Fibroblast of the aortic adventitia (primary cell): ENCODE measurements at regions not wholly inside any gene's neighbourhood (a gene's known extent, or its start where the extent isn't known, plus 50 kb on each side); places are given as distances from the start of the nearest gene placed in this dataset.

ENCODE experiments used
- DNase-seq: peaks from one replicate; pipeline ENCODE4 v3.0.0-alpha.2; 2010; ENCODE audit warnings: low read depth
- H3K4me3 ChIP-seq: 2 replicates; pipeline ENCODE4 v1.5.1; 2011; ENCODE audit warnings: low read depth, mild to moderate bottlenecking, control low read depth, low read length, moderate library complexity
- CTCF ChIP-seq: IDR thresholded peaks from 2 replicates; pipeline ENCODE4 v1.5.1; 2011; ENCODE audit warnings: mild to moderate bottlenecking, low read length, control low read depth, inconsistent platforms; ENCODE audit not compliant: insufficient read depth

DNA sequence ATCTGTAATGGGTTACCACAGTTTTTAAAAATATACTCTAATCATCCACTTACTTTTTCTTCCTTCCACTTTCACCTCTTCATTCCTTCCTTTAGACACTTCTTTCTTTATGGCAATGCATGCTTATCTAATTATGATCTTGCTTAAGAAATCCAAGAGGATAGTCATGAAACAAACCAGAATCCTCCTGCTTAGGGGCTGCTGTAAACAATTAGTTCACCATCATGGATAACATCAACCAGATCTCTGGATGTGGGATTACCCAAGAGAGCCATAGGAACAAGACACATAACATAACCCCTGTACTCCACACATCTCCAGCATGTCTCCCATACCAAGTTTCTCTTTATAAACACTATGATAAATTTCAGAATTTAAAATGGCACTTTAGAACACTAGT is 713.4 kb upstream of the PTPRD start:
- no peak overlapping the region for H3K4me3 ChIP-seq
- no peak for TF ChIP-seq CTCF
- no peak for DNase-seq

GRCh38 chr9:11328326-11328725 is 715.5 kb upstream of the PTPRD start:
- no peak overlapping the region for H3K4me3 ChIP-seq
- no peak for DNase-seq

DNA sequence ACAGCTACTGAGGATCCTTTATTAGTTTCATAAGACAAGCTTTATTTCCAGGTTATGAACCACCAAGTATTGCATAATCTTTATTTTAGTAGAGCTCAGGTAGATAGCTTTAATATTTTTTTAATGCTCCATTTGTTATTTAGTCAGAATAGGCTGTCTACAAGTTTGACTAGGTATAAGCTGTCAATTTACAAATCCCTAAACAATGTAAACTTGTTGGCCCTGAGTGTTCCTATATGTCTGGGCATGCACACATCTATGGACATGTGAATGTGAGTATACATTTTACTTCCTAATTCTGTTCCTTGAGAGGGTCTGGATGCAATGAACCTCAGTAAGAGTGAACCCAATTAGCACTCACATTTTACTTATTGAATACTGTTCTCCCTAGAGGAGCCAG is 722.2 kb upstream of the PTPRD start:
- no peak overlapping the region for H3K4me3 ChIP-seq
- DNase-seq: no peak
- no peak for TF ChIP-seq CTCF

More at GRCh38 chr9:11328326-11328725, 715.5 kb upstream of the PTPRD start:
- TF ChIP-seq CTCF: no peak

- no peak for TF ChIP-seq CTCF
- no peak for DNase-seq
- H3K4me3 ChIP-seq: no peak overlapping the region
These were observed 725.3 kb upstream of the PTPRD start for GRCh38 chr9:11338130-11338529.

GRCh38 chr9:11340654-11341053 is 727.9 kb upstream of the PTPRD start:
- no peak for DNase-seq
- no peak overlapping the region for H3K4me3 ChIP-seq
- TF ChIP-seq CTCF: no peak

DNA sequence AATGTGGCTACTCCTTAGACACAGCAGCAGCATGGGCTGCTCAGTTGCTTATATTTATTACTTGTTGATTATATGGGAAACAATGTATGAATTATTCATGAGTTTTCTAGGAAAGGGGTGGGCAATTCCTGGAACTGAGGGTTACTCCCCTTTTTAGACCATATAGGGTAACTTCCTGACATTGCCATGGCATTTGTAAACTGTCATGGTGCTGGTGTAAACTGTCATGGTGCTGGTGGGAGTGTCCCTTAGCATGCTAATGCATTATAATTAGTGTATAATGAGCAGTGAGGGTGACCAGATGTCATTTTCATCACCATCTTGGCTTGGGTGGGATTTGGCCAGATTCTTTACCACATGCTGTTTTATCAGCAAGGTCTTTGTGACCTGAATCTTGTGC is 734.6 kb upstream of the PTPRD start:
- no peak for TF ChIP-seq CTCF
- no peak for DNase-seq
- no peak overlapping the region for H3K4me3 ChIP-seq

DNA sequence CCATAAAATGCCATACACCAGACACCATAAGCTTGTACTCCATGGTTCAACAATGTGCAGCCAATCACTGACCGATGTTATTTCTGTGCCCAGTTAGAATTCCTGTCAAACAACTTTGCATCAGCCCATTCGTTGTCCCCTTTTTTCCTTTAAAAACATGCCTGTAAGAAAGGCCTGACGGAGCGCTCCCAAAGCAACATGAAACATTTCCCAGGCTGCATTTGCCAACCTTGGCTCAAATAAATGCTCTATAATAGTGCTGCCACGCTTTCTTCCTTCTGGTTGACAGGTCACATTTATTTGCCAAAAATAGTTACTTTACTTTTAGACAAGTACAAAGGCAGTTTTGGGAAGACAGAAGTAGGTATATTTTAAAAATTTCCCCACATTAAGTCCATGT is 735.6 kb upstream of the PTPRD start:
- H3K4me3 ChIP-seq: no peak overlapping the region
- DNase-seq: no peak
- TF ChIP-seq CTCF: no peak
